Gastroesophageal sphincter (tissue), 4 donors: ENCODE measurements at regions not wholly inside any gene's neighbourhood (a gene's known extent, or its start where the extent isn't known, plus 50 kb on each side); places are given as distances from the start of the nearest gene placed in this dataset.
"Not testable (repeated sequence)": the region's sequence is repeated elsewhere in the genome, so short reads cannot be mapped to it uniquely, and the experiment has no call there.

ENCODE experiments used
- ATAC-seq: fragments of 150-250 bp; one replicate; pipeline ENCODE4 v1.9.1; 2016; ENCODE audit warnings: mild to moderate bottlenecking, moderate library complexity
- H3K27ac ChIP-seq, 4 donors: fragments of 200-600 bp; sonication (generic) in 3 of 4; 1 replicate in 3 of 4; 2 replicates in 1 of 4; pipeline ENCODE4 v1.5.1; 2016 to 2019
- H3K27me3 ChIP-seq: fragments of 200-600 bp; sonication (generic); one replicate; pipeline ENCODE4 v1.5.1; 2019
- H3K36me3 ChIP-seq, 2 donors: fragments of 200-600 bp; sonication (generic); one replicate each; pipeline ENCODE4 v1.5.1; 2019; ENCODE audit warnings: control low read depth in 1 of 2
- H3K4me1 ChIP-seq, 3 donors: fragments of 200-600 bp; sonication (generic); 1 replicate in 2 of 3; 2 replicates in 1 of 3; pipeline ENCODE4 v1.5.1; 2016 to 2019; ENCODE audit warnings: control low read depth in 2 of 3
- H3K4me3 ChIP-seq, 2 donors: fragments of 200-600 bp; sonication (generic); one replicate each; pipeline ENCODE4 v1.5.1; 2019; ENCODE audit warnings: mild to moderate bottlenecking in 1 of 2, moderate library complexity in 1 of 2
- H3K9me3 ChIP-seq, 3 donors: fragments of 200-600 bp; sonication (generic); one replicate each; pipeline ENCODE4 v1.5.1; 2017 to 2019; ENCODE audit warnings: control low read depth in 2 of 3
- EP300 ChIP-seq: sonication (generic); formaldehyde crosslinking; IDR thresholded peaks from one replicate; pipeline ENCODE4 v1.6.1; 2017; ENCODE audit warnings: antibody characterized with exemption, mild to moderate bottlenecking
- POLR2A ChIP-seq, 2 donors: fragments of 450-650 bp; IDR thresholded peaks; one replicate each; pipeline ENCODE4 v1.6.1; 2017; ENCODE audit warnings: antibody characterized with exemption in 2 of 2, mild to moderate bottlenecking in 2 of 2, moderate library complexity in 1 of 2
- POLR2AphosphoS5 ChIP-seq: sonication (generic); formaldehyde crosslinking; IDR thresholded peaks from one replicate; pipeline ENCODE4 v1.6.1; 2017; ENCODE audit warnings: antibody characterized with exemption
- WGBS, 2 donors: methylation state at CpG; one replicate each; pipeline ENCODE4 v1.1.5; 2018; ENCODE audit warnings: low coverage in 1 of 2; 5-methylcytosine and 5-hydroxymethylcytosine counted together
- TF ChIP-seq, protein P1 (sequence below), 4 experiments: fragments of 200-600 bp in 2 of 4; fragments of 450-650 bp in 2 of 4; sonication (generic) in 1 of 4; IDR thresholded peaks; one replicate each; pipeline ENCODE4 v1.5.1; 2017 to 2019; ENCODE audit warnings: antibody characterized with exemption in 4 of 4, mild to moderate bottlenecking in 2 of 4, moderate library complexity in 2 of 4

DNA sequence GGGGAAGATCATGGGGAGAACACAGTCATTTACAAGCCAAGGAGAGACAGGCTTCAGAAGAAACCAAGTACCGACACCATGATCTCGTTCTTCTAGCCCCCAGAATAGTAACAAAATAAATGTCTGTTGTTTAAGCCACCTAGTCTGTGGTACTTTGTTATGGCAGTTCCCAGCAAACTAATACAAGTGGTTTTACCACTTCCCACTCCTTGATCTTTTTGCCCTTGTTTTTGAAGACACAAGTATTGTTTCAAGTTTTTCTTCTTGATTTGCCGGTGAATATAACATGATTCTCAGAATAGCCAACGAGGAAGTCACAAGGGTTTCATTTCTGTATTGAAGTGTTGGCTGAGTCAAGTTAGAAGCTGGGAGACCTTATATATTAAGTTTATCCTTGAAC lies 220.3 kb downstream of the SOX2 start:
- no peaks in the 10 kb centered on the region for H3K9me3 ChIP-seq
- TF ChIP-seq POLR2A (IDR thresholded peaks at IDR 0.05): no peak
- TF ChIP-seq, protein P1, sequence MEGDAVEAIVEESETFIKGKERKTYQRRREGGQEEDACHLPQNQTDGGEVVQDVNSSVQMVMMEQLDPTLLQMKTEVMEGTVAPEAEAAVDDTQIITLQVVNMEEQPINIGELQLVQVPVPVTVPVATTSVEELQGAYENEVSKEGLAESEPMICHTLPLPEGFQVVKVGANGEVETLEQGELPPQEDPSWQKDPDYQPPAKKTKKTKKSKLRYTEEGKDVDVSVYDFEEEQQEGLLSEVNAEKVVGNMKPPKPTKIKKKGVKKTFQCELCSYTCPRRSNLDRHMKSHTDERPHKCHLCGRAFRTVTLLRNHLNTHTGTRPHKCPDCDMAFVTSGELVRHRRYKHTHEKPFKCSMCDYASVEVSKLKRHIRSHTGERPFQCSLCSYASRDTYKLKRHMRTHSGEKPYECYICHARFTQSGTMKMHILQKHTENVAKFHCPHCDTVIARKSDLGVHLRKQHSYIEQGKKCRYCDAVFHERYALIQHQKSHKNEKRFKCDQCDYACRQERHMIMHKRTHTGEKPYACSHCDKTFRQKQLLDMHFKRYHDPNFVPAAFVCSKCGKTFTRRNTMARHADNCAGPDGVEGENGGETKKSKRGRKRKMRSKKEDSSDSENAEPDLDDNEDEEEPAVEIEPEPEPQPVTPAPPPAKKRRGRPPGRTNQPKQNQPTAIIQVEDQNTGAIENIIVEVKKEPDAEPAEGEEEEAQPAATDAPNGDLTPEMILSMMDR (IDR thresholded peaks at IDR 0.05): no peak
- no peak for TF ChIP-seq EP300
- no peak for TF ChIP-seq POLR2AphosphoS5
- no peaks in the 10 kb centered on the region for H3K4me1 ChIP-seq
- whole genome bisulfite sequencing, 2 donors: 72 to 94% methylated on average over 2 to 4 of the region's 4 CpGs
- H3K27me3 ChIP-seq: no peaks in the 10 kb centered on the region
- no peak overlapping the region for H3K4me3 ChIP-seq
- no peaks in the 10 kb centered on the region for H3K36me3 ChIP-seq
- ATAC-seq: no peak
- H3K27ac ChIP-seq: no peak overlapping the region

DNA sequence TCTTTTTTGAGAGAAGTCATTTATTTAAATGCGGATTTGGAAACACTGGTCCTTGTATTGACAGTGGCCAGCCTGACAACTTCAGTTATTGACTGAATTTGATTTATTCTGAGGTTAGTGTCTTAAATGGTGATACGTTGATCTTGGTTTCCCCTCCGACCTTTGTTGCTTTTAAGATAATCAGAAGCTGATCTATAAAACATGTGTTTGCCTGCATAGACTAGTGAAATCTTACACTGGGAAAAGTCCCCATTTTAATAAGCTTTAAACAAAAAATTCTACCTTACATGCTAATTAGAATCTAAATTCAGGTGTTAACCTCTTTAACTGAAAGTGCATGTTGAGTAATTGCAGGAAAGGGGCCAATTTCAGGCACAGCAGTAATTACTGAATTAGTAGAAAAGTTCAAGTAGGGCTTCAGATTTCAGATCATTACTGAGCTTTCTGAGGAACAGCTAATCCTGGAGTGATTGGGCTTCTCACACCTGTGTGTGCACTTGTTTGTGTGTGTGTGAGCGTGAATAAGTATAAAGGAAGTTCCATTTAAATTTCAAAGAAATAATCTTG lies 221.4 kb downstream of the SOX2 start:
- WGBS, 2 donors: 77 to 81% methylated on average over 3 to 4 of the region's 4 CpGs
- no peak for TF ChIP-seq EP300
- no peak for TF ChIP-seq POLR2A (IDR thresholded peaks at IDR 0.05)
- TF ChIP-seq POLR2AphosphoS5: no peak
- TF ChIP-seq, protein P1 (IDR thresholded peaks at IDR 0.05): no peak
- no peak overlapping the region for H3K4me3 ChIP-seq
- no peaks in the 10 kb centered on the region for H3K36me3 ChIP-seq
- no peaks in the 10 kb centered on the region for H3K9me3 ChIP-seq
- no peak overlapping the region for H3K27ac ChIP-seq
- no peaks in the 10 kb centered on the region for H3K27me3 ChIP-seq
- ATAC-seq: no peak
- H3K4me1 ChIP-seq: no peaks in the 10 kb centered on the region

DNA sequence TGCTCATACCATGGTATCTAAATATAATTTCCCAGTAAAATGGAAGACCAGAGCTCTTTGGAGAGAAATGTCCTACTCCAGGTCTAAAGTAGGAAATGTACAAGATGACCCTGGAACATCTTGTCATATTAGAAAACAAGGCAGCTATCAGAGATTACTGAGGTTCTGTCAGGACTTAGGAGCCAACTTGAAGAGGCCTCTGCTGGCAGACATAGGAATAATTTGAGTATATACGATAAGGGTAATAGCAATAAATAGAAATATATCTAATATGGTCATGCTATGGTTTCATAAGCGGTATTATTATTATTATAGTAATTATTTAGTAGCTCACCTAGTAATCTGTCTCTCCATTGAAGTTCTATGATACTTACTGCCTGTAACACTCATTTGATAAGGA lies 224.2 kb downstream of the SOX2 start:
- H3K27me3 ChIP-seq: no peaks in the 10 kb centered on the region
- H3K27ac ChIP-seq: no peak overlapping the region
- ATAC-seq: no peak
- TF ChIP-seq POLR2AphosphoS5: no peak
- no peak for TF ChIP-seq POLR2A (IDR thresholded peaks at IDR 0.05)
- TF ChIP-seq EP300: no peak
- TF ChIP-seq, protein P1 (IDR thresholded peaks at IDR 0.05): no peak
- H3K36me3 ChIP-seq: no peaks in the 10 kb centered on the region
- H3K4me1 ChIP-seq: no peaks in the 10 kb centered on the region
- H3K4me3 ChIP-seq: no peak overlapping the region
- H3K9me3 ChIP-seq: no peaks in the 10 kb centered on the region
- WGBS, 2 donors: 90 to 100% methylated on average over 2 of the region's 2 CpGs

DNA sequence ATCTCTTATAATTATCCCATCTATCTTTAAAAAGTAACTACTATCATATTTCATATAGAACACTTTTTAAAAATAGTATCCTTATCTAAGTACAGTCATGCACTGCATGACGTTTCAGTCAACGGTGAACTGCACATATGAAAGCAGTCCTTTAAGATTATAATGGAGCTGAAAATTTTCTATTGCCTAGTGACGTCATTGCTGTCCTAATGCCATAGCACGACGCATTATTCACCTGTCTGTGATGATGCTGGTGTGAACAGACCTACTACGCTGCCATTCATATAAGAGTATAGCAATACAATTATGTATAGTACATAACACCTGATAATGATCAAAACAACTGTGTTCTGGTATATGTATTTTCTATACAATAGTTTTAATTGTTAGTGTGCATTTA lies 225.0 kb downstream of the SOX2 start:
- H3K36me3 ChIP-seq: no peaks in the 10 kb centered on the region
- H3K27ac ChIP-seq: no peak overlapping the region
- H3K4me3 ChIP-seq: no peak overlapping the region
- H3K27me3 ChIP-seq: no peaks in the 10 kb centered on the region
- H3K9me3 ChIP-seq: no peaks in the 10 kb centered on the region
- 63 to 80% methylated on average over 6 of the region's 6 CpGs for WGBS, 2 donors
- ATAC-seq: no peak
- H3K4me1 ChIP-seq: no peaks in the 10 kb centered on the region
- no peak for TF ChIP-seq EP300
- no peak for TF ChIP-seq POLR2A (IDR thresholded peaks at IDR 0.05)
- TF ChIP-seq, protein P1 (IDR thresholded peaks at IDR 0.05): no peak
- TF ChIP-seq POLR2AphosphoS5: no peak

DNA sequence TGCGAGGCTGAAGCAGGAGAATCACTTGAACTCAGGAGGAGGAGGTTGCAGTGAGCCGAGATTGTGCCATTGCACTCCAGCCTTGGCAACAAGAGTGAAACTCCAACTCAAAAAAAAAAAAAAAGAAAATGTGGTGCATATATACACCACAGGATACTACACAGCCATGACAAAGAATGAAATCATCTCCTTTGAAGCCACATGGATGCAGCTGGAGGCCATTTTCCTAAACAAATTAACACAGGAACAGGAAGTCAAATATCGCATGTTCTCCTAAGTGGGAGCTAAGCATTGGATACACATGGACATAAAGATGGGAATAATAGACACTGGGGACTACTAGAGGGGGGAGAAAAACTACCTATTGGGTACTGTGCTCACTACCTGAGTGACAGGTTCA lies 226.9 kb downstream of the SOX2 start:
- H3K27me3 ChIP-seq, H3K36me3 ChIP-seq, H3K4me3 ChIP-seq, ATAC-seq, H3K9me3 ChIP-seq, H3K27ac ChIP-seq, H3K4me1 ChIP-seq: not testable (repeated sequence)
- 80 to 100% methylated on average over 1 to 3 of the region's 3 CpGs for WGBS, 2 donors
